GM13976 (cell line): ENCODE measurements at regions not wholly inside any gene's neighbourhood (a gene's known extent, or its start where the extent isn't known, plus 50 kb on each side); places are given as distances from the start of the nearest gene placed in this dataset.

Experiments
- DNase-seq: peaks from one replicate; pipeline ENCODE4 v3.0.0; 2012; ENCODE audit warnings: low spot score
- CTCF ChIP-seq: IDR thresholded peaks from 2 replicates; pipeline ENCODE4 v1.5.1; 2012; ENCODE audit warnings: borderline replicate concordance, mild to moderate bottlenecking; ENCODE audit not compliant: insufficient read depth; ENCODE audit errors: extremely low read depth, missing control alignments, control extremely low read depth
- in situ Hi-C: fragments of 300-500 bp; cut with MboI; formaldehyde crosslinking; loops from one replicate; pipeline ENCODE4 v1.12.0; 2022; ENCODE audit warnings: low sequenced_read_pairs, mixed read lengths, inconsistent platforms; ENCODE audit not compliant: unreplicated experiment

- in situ Hi-C loops = no loop called here
- no peak for TF ChIP-seq CTCF
- no peak for DNase-seq
Measured at GRCh38 chr2:83162421-83162820, 1296.7 kb downstream of the SUCLG1 start.

- TF ChIP-seq CTCF = no peak
- no peak for DNase-seq
- in situ Hi-C loops = no loop called here
Measured at GRCh38 chr2:83160571-83160970, 1298.5 kb downstream of the SUCLG1 start.

GRCh38 chr2:83155826-83156225, 1303.3 kb downstream of the SUCLG1 start:
- TF ChIP-seq CTCF = no peak
- in situ Hi-C loops = no loop called here
- no peak for DNase-seq

GRCh38 chr2:83143946-83144345, 1315.1 kb downstream of the SUCLG1 start:
- TF ChIP-seq CTCF = no peak
- in situ Hi-C loops = no loop called here
- no peak for DNase-seq

GRCh38 chr2:83142934-83143333, 1316.1 kb downstream of the SUCLG1 start:
- DNase-seq = no peak
- no peak for TF ChIP-seq CTCF
- in situ Hi-C loops = no loop called here

GRCh38 chr2:83115606-83116005, 1343.5 kb downstream of the SUCLG1 start:
- no peak for DNase-seq
- no peak for TF ChIP-seq CTCF
- in situ Hi-C loops = no loop called here

GRCh38 chr2:83115155-83115554, 1343.9 kb downstream of the SUCLG1 start:
- TF ChIP-seq CTCF = no peak
- in situ Hi-C loops = no loop called here
- no peak for DNase-seq
